MCF 10A (cell line): ENCODE measurements at regions not wholly inside any gene's neighbourhood (a gene's known extent, or its start where the extent isn't known, plus 50 kb on each side); places are given as distances from the start of the nearest gene placed in this dataset.

Experiments used
- BruUV-seq: library from RNA; stranded (reverse); fragments of 400-500 nt; replicated peaks from 2 replicates; lab custom pipeline; 2021; lab: Mats Ljungman, UMichigan
- CTCF ChIA-PET: fragments of 300-600 bp; sonication (Branson Sonifier 250); formaldehyde crosslinking; extraction: SDS; loops from one replicate; lab custom pipeline; 2021; ENCODE audit warnings: antibody characterized with exemption, inconsistent platforms; lab: Yijun Ruan, JAX
- POLR2A ChIA-PET: fragments of 300-600, 350-650 bp; sonication (Branson Sonifier 250); formaldehyde crosslinking; extraction: SDS; loops from one replicate; lab custom pipeline; 2020; ENCODE audit warnings: antibody characterized with exemption, inconsistent platforms; lab: Yijun Ruan, JAX
- DNase-seq: peaks from one replicate; pipeline ENCODE4 v3.0.0-alpha.2; 2018; ENCODE audit not compliant: unreplicated experiment
- H3K27ac Mint-ChIP-seq: one replicate; pipeline ENCODE4 v1.8.0; 2022; ENCODE audit warnings: mild to moderate bottlenecking, low read depth, mixed read lengths; ENCODE audit not compliant: unreplicated experiment
- H3K27me3 Mint-ChIP-seq: one replicate; pipeline ENCODE4 v1.8.0; 2022; ENCODE audit warnings: mixed read lengths; ENCODE audit not compliant: insufficient read depth, unreplicated experiment
- H3K36me3 Mint-ChIP-seq: one replicate; pipeline ENCODE4 v1.8.0; 2022; ENCODE audit warnings: mild to moderate bottlenecking, moderate library complexity, mixed read lengths; ENCODE audit not compliant: insufficient read depth, unreplicated experiment
- H3K4me1 Mint-ChIP-seq: one replicate; pipeline ENCODE4 v1.8.0; 2022; ENCODE audit warnings: mixed read lengths; ENCODE audit not compliant: insufficient read depth, unreplicated experiment
- H3K4me3 Mint-ChIP-seq: one replicate; pipeline ENCODE4 v1.8.0; 2022; ENCODE audit warnings: mild to moderate bottlenecking, moderate library complexity, mixed read lengths; ENCODE audit not compliant: unreplicated experiment
- H3K9me3 Mint-ChIP-seq: one replicate; pipeline ENCODE4 v1.8.0; 2022; ENCODE audit warnings: mixed read lengths; ENCODE audit not compliant: unreplicated experiment
- intact Hi-C: fragments of 100-400 bp; cut with micrococcal nuclease; formaldehyde crosslinking; loops from 2 replicates; pipeline ENCODE4 v1.14.1; 2022
- TF ChIP-seq, protein P1 (sequence below): fragments of 200-600 bp; IDR thresholded peaks from one replicate; pipeline ENCODE4 v1.8.0; 2022; ENCODE audit warnings: antibody characterized with exemption, mild to moderate bottlenecking; ENCODE audit not compliant: unreplicated experiment

DNA sequence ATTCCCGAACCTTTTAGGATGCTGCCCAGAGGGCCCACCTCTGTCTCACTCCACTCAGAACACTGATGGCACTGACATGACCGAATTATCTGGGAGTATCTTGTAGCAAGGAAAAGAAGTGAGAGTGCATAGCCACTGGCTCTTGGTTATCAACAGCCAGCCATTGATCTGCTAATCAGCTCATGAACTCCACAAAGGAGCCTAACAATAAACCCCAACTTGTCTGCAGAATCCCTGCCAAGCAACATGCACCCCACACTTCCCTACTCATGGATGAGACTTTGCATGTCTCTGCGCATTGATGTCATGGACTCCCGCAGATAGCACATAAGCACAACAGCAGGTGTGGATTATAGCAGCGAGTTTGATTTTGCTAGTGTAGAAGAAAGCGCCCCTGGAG, 1538.9 kb upstream of the RAG2 start:
- ChIA-PET POLR2A (no interaction called here), CTCF (interaction anchor here (0.6 kb wide), 2 partner anchors 525 to 783 kb away, joined by 3 to 4 read pairs; no protein-coding TSS in a partner anchor)
- Mint-ChIP-seq H3K27ac (no peak overlapping the region), H3K27me3 (no peaks in the 10 kb centered on the region), H3K4me3 (no peak overlapping the region), H3K36me3 (no peaks in the 10 kb centered on the region), H3K4me1 (no peaks in the 10 kb centered on the region), H3K9me3 (no peaks in the 10 kb centered on the region)
- intact Hi-C loops: no loop called here
- no peak for DNase-seq
- TF ChIP-seq, protein P1, sequence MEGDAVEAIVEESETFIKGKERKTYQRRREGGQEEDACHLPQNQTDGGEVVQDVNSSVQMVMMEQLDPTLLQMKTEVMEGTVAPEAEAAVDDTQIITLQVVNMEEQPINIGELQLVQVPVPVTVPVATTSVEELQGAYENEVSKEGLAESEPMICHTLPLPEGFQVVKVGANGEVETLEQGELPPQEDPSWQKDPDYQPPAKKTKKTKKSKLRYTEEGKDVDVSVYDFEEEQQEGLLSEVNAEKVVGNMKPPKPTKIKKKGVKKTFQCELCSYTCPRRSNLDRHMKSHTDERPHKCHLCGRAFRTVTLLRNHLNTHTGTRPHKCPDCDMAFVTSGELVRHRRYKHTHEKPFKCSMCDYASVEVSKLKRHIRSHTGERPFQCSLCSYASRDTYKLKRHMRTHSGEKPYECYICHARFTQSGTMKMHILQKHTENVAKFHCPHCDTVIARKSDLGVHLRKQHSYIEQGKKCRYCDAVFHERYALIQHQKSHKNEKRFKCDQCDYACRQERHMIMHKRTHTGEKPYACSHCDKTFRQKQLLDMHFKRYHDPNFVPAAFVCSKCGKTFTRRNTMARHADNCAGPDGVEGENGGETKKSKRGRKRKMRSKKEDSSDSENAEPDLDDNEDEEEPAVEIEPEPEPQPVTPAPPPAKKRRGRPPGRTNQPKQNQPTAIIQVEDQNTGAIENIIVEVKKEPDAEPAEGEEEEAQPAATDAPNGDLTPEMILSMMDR: no peak
- no TSS peak for BruUV-seq

- H3K4me1 Mint-ChIP-seq: no peaks in the 10 kb centered on the region
- intact Hi-C loops: no loop called here
- H3K27ac Mint-ChIP-seq: no peak overlapping the region
Observed at GRCh38 chr11:38131535-38131934, 1533.5 kb upstream of the RAG2 start.

DNA sequence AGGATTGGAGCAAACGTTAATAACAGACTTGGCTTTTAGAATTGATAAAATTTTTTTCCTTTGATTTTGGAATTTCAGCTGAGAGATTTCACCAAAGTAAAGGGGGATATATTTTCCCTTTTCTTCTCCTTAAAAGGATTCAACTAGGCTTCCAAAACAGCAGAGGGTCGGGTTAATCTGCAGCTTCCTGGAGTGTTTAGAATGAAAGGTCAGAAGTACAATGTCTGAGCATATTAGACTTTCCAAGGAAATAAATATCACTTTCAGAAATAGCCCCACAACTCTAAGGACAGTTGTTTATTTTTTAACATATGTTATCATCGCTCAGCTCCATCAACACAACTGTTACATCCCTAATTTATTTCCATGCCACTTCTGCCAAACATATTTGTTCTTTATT, 1532.9 kb upstream of the RAG2 start:
- DNase-seq: no peak
- H3K4me1 Mint-ChIP-seq: no peaks in the 10 kb centered on the region
- TF ChIP-seq, protein P1: no peak
- H3K27ac Mint-ChIP-seq: no peak overlapping the region
- no peak overlapping the region for H3K4me3 Mint-ChIP-seq
- intact Hi-C loops: no loop called here
- H3K36me3 Mint-ChIP-seq: no peaks in the 10 kb centered on the region
- no peaks in the 10 kb centered on the region for H3K27me3 Mint-ChIP-seq
- BruUV-seq: no TSS peak
- POLR2A ChIA-PET: no interaction called here
- H3K9me3 Mint-ChIP-seq: no peaks in the 10 kb centered on the region
- CTCF ChIA-PET: no interaction called here

More at GRCh38 chr11:38131535-38131934, 1533.5 kb upstream of the RAG2 start:
- Mint-ChIP-seq H3K4me3 (no peak overlapping the region), H3K9me3 (no peaks in the 10 kb centered on the region), H3K27me3 (no peaks in the 10 kb centered on the region), H3K36me3 (no peaks in the 10 kb centered on the region)
- DNase-seq: no peak
- BruUV-seq: no TSS peak
- TF ChIP-seq, protein P1: no peak
- ChIA-PET CTCF (interaction anchor here (0.6 kb wide), 1 partner anchor 16 kb away, joined by 3 read pairs; no protein-coding TSS in a partner anchor), POLR2A (interaction anchor here (1.0 kb wide), 1 partner anchor 102 kb away, joined by 3 read pairs; no protein-coding TSS in a partner anchor)

- Mint-ChIP-seq H3K9me3 (no peaks in the 10 kb centered on the region), H3K4me1 (no peaks in the 10 kb centered on the region), H3K4me3 (no peak overlapping the region), H3K27ac (no peak overlapping the region), H3K27me3 (no peaks in the 10 kb centered on the region), H3K36me3 (no peaks in the 10 kb centered on the region)
- ChIA-PET POLR2A (no interaction called here), CTCF (interaction anchor here (0.9 kb wide), 1 partner anchor 17 kb away, joined by 3 read pairs; no protein-coding TSS in a partner anchor)
- DNase-seq: no peak
- BruUV-seq: no TSS peak
- TF ChIP-seq, protein P1: no peak
- intact Hi-C loops: no loop called here
Observed at GRCh38 chr11:38130514-38130913, 1532.5 kb upstream of the RAG2 start.
